Activated T-cell treated with anti-CD3 and anti-CD28 coated beads, Interleukin-2, amount 50 U/mL, for 72 hours (primary cell): ENCODE measurements at regions not wholly inside any gene's neighbourhood (a gene's known extent, or its start where the extent isn't known, plus 50 kb on each side); places are given as distances from the start of the nearest gene placed in this dataset.

Experiments
- ATAC-seq, 2 donors: fragments of 150-1000 bp; cut with Tn5 transposase; replicated peaks in 1 of 2; 2 replicates each; pipeline ENCODE4 v1.10.0; 2021; ENCODE audit warnings: moderate library complexity in 2 of 2, mild to moderate bottlenecking in 1 of 2
- DNase-seq, 2 donors: peaks; one replicate each; pipeline ENCODE4 v3.0.0; 2021 to 2022; ENCODE audit warnings: mixed read lengths in 1 of 2
- H3K27ac Mint-ChIP-seq: one replicate; pipeline ENCODE4 v1.8.0; 2022; ENCODE audit warnings: mild to moderate bottlenecking, moderate library complexity, mixed read lengths
- H3K27me3 Mint-ChIP-seq: one replicate; pipeline ENCODE4 v1.8.0; 2022; ENCODE audit warnings: low read depth, mixed read lengths
- H3K36me3 Mint-ChIP-seq, 2 donors: one replicate each; pipeline ENCODE4 v1.8.0; 2022; ENCODE audit warnings: mixed read lengths in 2 of 2, mild to moderate bottlenecking in 1 of 2; ENCODE audit not compliant: insufficient read depth in 2 of 2
- H3K4me1 Mint-ChIP-seq: one replicate; pipeline ENCODE4 v1.8.0; 2022; ENCODE audit warnings: low read depth, mixed read lengths
- H3K4me3 Mint-ChIP-seq, 2 donors: one replicate each; pipeline ENCODE4 v1.8.0; 2022; ENCODE audit warnings: mild to moderate bottlenecking in 2 of 2, mixed read lengths in 2 of 2, moderate library complexity in 2 of 2
- H3K9me3 Mint-ChIP-seq, 2 donors: one replicate each; pipeline ENCODE4 v1.8.0; 2022; ENCODE audit warnings: mixed read lengths in 2 of 2

- peaks cover under 1 to 11% of the 10 kb centered on the region in 2 donors for H3K9me3 Mint-ChIP-seq
- peaks cover 2 to 8% of the 10 kb centered on the region in 2 donors for H3K36me3 Mint-ChIP-seq
- H3K4me1 Mint-ChIP-seq, result no peaks in the 10 kb centered on the region
- ATAC-seq (no peak), DNase-seq (no peak)
- H3K27ac Mint-ChIP-seq, result no peak overlapping the region
- H3K4me3 Mint-ChIP-seq, result no peak overlapping the region
- H3K27me3 Mint-ChIP-seq, result peaks cover 30% of the 10 kb centered on the region
Observed at GRCh38 chr6:12449447-12449846, 159.3 kb downstream of the EDN1 start.

- peaks cover 2 to 8% of the 10 kb centered on the region in 2 donors for H3K36me3 Mint-ChIP-seq
- H3K27ac Mint-ChIP-seq, result no peak overlapping the region
- no peaks in the 10 kb centered on the region for H3K4me1 Mint-ChIP-seq
- peaks cover 24% of the 10 kb centered on the region for H3K27me3 Mint-ChIP-seq
- DNase-seq (no peak), ATAC-seq (no peak)
- H3K9me3 Mint-ChIP-seq, result peaks cover 4 to 14% of the 10 kb centered on the region in 2 donors
- H3K4me3 Mint-ChIP-seq, result no peak overlapping the region
Observed at GRCh38 chr6:12450467-12450866, 160.3 kb downstream of the EDN1 start.

GRCh38 chr6:12456343-12456742 is 166.2 kb downstream of the EDN1 start:
- no peak for DNase-seq
- ATAC-seq, result no peak
- H3K36me3 Mint-ChIP-seq, result peaks cover 2 to 8% of the 10 kb centered on the region in 2 donors
- H3K4me1 Mint-ChIP-seq, result no peaks in the 10 kb centered on the region
- H3K27me3 Mint-ChIP-seq, result peaks cover 12% of the 10 kb centered on the region
- H3K27ac Mint-ChIP-seq, result no peak overlapping the region
- H3K4me3 Mint-ChIP-seq, result no peak overlapping the region
- H3K9me3 Mint-ChIP-seq, result peaks cover 4 to 14% of the 10 kb centered on the region in 2 donors

GRCh38 chr6:12457094-12457493 is 166.9 kb downstream of the EDN1 start:
- H3K27me3 Mint-ChIP-seq, result peaks cover 12% of the 10 kb centered on the region
- peaks cover 2 to 8% of the 10 kb centered on the region in 2 donors for H3K36me3 Mint-ChIP-seq
- no peak overlapping the region for H3K27ac Mint-ChIP-seq
- no peaks in the 10 kb centered on the region for H3K4me1 Mint-ChIP-seq
- peaks cover 4 to 14% of the 10 kb centered on the region in 2 donors for H3K9me3 Mint-ChIP-seq
- ATAC-seq (no peak), DNase-seq (no peak)
- no peak overlapping the region for H3K4me3 Mint-ChIP-seq

- Mint-ChIP-seq H3K36me3 (peaks cover 0 to 3% of the 10 kb centered on the region in 2 donors), H3K9me3 (peaks cover 4 to 8% of the 10 kb centered on the region in 2 donors), H3K4me3 (no peak overlapping the region), H3K4me1 (no peaks in the 10 kb centered on the region), H3K27me3 (peaks cover 12% of the 10 kb centered on the region), H3K27ac (no peak overlapping the region)
- ATAC-seq, result no peak
- DNase-seq, result no peak
Observed at GRCh38 chr6:12458558-12458957, 168.4 kb downstream of the EDN1 start.

- Mint-ChIP-seq H3K4me3 (no peak overlapping the region), H3K27ac (no peak overlapping the region), H3K36me3 (no peaks in the 10 kb centered on the region), H3K9me3 (no peaks in the 10 kb centered on the region), H3K4me1 (no peaks in the 10 kb centered on the region), H3K27me3 (peaks cover 15% of the 10 kb centered on the region)
- DNase-seq (no peak), ATAC-seq (no peak)
Observed at GRCh38 chr6:12459945-12460661, 169.9 kb downstream of the EDN1 start.

- no peak for ATAC-seq
- DNase-seq, result no peak
- Mint-ChIP-seq H3K9me3 (peaks cover 0 to 2% of the 10 kb centered on the region in 2 donors), H3K4me3 (no peak overlapping the region), H3K27ac (no peak overlapping the region), H3K4me1 (no peaks in the 10 kb centered on the region), H3K36me3 (no peaks in the 10 kb centered on the region), H3K27me3 (peaks cover 24% of the 10 kb centered on the region)
Observed at GRCh38 chr6:12467706-12468670, 177.8 kb downstream of the EDN1 start.

GRCh38 chr6:12472601-12473038 is 182.5 kb downstream of the EDN1 start:
- no peak overlapping the region for H3K27ac Mint-ChIP-seq
- H3K36me3 Mint-ChIP-seq, result no peaks in the 10 kb centered on the region
- ATAC-seq, result no peak
- peaks cover 30% of the 10 kb centered on the region for H3K27me3 Mint-ChIP-seq
- no peaks in the 10 kb centered on the region for H3K9me3 Mint-ChIP-seq
- no peak overlapping the region for H3K4me3 Mint-ChIP-seq
- no peak for DNase-seq
- H3K4me1 Mint-ChIP-seq, result no peaks in the 10 kb centered on the region

- no peaks in the 10 kb centered on the region for H3K36me3 Mint-ChIP-seq
- no peak for ATAC-seq
- H3K4me1 Mint-ChIP-seq, result no peaks in the 10 kb centered on the region
- no peak overlapping the region for H3K4me3 Mint-ChIP-seq
- H3K9me3 Mint-ChIP-seq, result no peaks in the 10 kb centered on the region
- H3K27ac Mint-ChIP-seq, result no peak overlapping the region
- peaks cover 30% of the 10 kb centered on the region for H3K27me3 Mint-ChIP-seq
- no peak for DNase-seq
Observed at GRCh38 chr6:12473494-12473893, 183.3 kb downstream of the EDN1 start.

GRCh38 chr6:12474167-12475140 is 184.3 kb downstream of the EDN1 start:
- DNase-seq (no peak), ATAC-seq (no peak)
- Mint-ChIP-seq H3K9me3 (no peaks in the 10 kb centered on the region), H3K4me1 (no peaks in the 10 kb centered on the region), H3K36me3 (no peaks in the 10 kb centered on the region), H3K27me3 (peaks cover 30% of the 10 kb centered on the region), H3K4me3 (no peak overlapping the region), H3K27ac (no peak overlapping the region)

GRCh38 chr6:12476484-12476883 is 186.3 kb downstream of the EDN1 start:
- peaks cover 28% of the 10 kb centered on the region for H3K27me3 Mint-ChIP-seq
- ATAC-seq (no peak), DNase-seq (no peak)
- peaks cover under 1% of the 10 kb centered on the region for H3K4me1 Mint-ChIP-seq
- H3K36me3 Mint-ChIP-seq, result no peaks in the 10 kb centered on the region
- no peak overlapping the region for H3K4me3 Mint-ChIP-seq
- no peaks in the 10 kb centered on the region for H3K9me3 Mint-ChIP-seq
- H3K27ac Mint-ChIP-seq, result no peak overlapping the region

GRCh38 chr6:12477616-12478015 is 187.5 kb downstream of the EDN1 start:
- no peaks in the 10 kb centered on the region for H3K9me3 Mint-ChIP-seq
- no peak for ATAC-seq
- H3K27me3 Mint-ChIP-seq, result peaks cover 19% of the 10 kb centered on the region
- DNase-seq, result no peak
- H3K27ac Mint-ChIP-seq, result no peak overlapping the region
- H3K36me3 Mint-ChIP-seq, result no peaks in the 10 kb centered on the region
- H3K4me1 Mint-ChIP-seq, result peaks cover 9% of the 10 kb centered on the region
- H3K4me3 Mint-ChIP-seq, result no peak overlapping the region
